GM10266 (cell line): ENCODE measurements at regions not wholly inside any gene's neighbourhood (a gene's known extent, or its start where the extent isn't known, plus 50 kb on each side); places are given as distances from the start of the nearest gene placed in this dataset.

Experiments
- DNase-seq: peaks from one replicate; pipeline ENCODE4 v3.0.0; 2012; ENCODE audit errors: extremely low spot score
- CTCF ChIP-seq: IDR thresholded peaks from 2 replicates; pipeline ENCODE4 v1.5.1; 2012; ENCODE audit warnings: mild to moderate bottlenecking, low read depth; ENCODE audit not compliant: control insufficient read depth, insufficient read depth; ENCODE audit errors: missing control alignments

DNA sequence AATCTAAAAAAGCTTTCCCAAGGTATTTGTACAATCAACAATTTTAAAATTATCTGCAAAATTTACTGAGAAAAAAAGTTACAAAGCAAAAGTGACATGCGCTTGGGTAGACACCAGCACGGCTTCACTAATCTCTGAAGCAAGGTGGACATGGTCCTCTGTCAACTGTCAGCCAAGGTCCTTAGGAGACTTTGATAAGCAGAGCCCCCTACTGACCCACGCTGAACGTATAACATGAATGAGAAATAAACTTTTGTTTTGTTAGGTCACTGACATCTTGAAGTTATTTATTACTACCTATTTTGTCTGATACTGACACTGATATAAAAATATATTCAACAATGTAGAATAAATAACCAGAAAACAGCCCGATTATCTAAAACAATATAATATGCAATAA lies 100.7 kb upstream of the OBI1 start:
- TF ChIP-seq CTCF = no peak
- no peak for DNase-seq

DNA sequence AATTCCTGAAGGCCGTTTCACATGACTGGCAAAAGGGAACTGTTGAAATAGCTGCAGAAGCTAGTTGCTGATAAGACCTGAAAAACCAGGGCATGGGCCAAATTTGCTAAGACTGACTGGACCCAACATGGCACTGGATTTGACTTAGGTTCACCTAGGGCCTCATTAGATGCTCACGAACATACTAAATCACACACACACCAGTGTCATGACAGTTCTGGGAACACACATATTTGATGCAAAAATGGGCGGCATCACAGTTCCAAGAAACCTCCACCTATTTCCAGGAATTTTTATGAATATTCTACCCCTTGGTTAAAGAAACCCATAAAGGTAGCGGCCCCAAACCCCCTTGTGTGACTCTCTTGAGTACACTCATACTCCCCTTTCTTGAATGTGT lies 99.6 kb upstream of the OBI1 start:
- no peak for DNase-seq
- no peak for TF ChIP-seq CTCF

- TF ChIP-seq CTCF = no peak
- no peak for DNase-seq
Measured at GRCh38 chr13:78753435-78753834, 94.5 kb upstream of the OBI1 start.

DNA sequence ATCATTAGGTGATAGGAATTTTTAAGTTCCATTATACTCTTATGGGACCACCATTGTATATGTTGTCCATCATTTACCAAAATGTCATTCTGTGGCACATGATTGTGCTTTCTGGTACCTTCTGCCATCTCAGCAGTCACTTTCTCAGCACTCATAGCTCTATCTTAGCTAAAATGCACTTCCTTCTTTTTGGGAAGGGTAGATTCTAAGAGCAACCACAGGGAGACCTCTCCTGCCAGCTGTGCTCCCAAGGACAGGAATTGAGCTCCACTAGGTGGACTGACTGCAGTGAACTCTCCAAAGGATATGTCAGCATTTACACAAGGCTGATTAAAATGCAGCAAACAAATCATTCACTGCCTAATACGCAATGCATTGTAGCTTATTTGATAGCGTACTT lies 91.8 kb upstream of the OBI1 start:
- no peak for TF ChIP-seq CTCF
- DNase-seq = no peak

- no peak for DNase-seq
- no peak for TF ChIP-seq CTCF
Measured at GRCh38 chr13:78743973-78744372, 85.0 kb upstream of the OBI1 start.

DNA sequence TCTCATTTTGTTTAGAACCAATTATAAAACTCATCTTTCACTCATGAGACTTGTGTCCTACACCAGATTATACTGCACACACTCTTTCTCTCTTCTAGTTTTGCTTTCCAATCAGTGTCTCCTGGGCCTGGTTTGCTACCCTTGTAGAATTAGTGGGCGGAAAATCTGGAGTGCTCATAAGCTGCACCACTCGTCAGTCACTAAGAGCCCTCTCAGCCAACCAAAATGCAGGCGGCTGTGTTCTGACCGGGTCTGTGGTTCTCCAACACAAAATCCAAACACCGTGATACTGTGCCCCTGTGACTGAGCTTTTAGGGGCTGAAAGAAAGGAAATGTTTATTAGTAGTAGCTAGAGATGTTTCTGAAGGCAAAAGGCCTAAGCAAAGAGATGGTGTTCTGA lies 83.7 kb upstream of the OBI1 start:
- no peak for DNase-seq
- TF ChIP-seq CTCF = no peak

GRCh38 chr13:78736142-78736541 lies 77.2 kb upstream of the OBI1 start:
- TF ChIP-seq CTCF = no peak
- DNase-seq = no peak
